Peyer's patch (tissue), 4 donors: ENCODE measurements at regions not wholly inside any gene's neighbourhood (a gene's known extent, or its start where the extent isn't known, plus 50 kb on each side); places are given as distances from the start of the nearest gene placed in this dataset.

Experiments
- POLR2A ChIP-seq, 2 donors: fragments of 450-650 bp; IDR thresholded peaks; one replicate each; pipeline ENCODE4 v1.5.1; 2017; ENCODE audit warnings: antibody characterized with exemption in 2 of 2, mild to moderate bottlenecking in 2 of 2, moderate library complexity in 2 of 2
- TF ChIP-seq, protein P1 (sequence below), 6 experiments: fragments of 450-650 bp in 4 of 6; fragments of 200-600 bp in 2 of 6; sonication (generic) in 1 of 6; IDR thresholded peaks; one replicate each; pipeline ENCODE4 v1.5.1; 2017 to 2019; ENCODE audit warnings: antibody characterized with exemption in 6 of 6, mild to moderate bottlenecking in 3 of 6, moderate library complexity in 1 of 6

- no peak for TF ChIP-seq POLR2A (IDR thresholded peaks at IDR 0.05)
- TF ChIP-seq, protein P1, sequence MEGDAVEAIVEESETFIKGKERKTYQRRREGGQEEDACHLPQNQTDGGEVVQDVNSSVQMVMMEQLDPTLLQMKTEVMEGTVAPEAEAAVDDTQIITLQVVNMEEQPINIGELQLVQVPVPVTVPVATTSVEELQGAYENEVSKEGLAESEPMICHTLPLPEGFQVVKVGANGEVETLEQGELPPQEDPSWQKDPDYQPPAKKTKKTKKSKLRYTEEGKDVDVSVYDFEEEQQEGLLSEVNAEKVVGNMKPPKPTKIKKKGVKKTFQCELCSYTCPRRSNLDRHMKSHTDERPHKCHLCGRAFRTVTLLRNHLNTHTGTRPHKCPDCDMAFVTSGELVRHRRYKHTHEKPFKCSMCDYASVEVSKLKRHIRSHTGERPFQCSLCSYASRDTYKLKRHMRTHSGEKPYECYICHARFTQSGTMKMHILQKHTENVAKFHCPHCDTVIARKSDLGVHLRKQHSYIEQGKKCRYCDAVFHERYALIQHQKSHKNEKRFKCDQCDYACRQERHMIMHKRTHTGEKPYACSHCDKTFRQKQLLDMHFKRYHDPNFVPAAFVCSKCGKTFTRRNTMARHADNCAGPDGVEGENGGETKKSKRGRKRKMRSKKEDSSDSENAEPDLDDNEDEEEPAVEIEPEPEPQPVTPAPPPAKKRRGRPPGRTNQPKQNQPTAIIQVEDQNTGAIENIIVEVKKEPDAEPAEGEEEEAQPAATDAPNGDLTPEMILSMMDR (IDR thresholded peaks at IDR 0.05): no peak
These were observed 154.4 kb downstream of the MACROH2A1 start for GRCh38 chr5:135244620-135245021.
